Breast epithelium (tissue), 3 donors: ENCODE measurements at regions not wholly inside any gene's neighbourhood (a gene's known extent, or its start where the extent isn't known, plus 50 kb on each side); places are given as distances from the start of the nearest gene placed in this dataset.

ENCODE experiments used
- POLR2A ChIP-seq: fragments of 450-650 bp; IDR thresholded peaks from one replicate; pipeline ENCODE4 v1.6.1; 2016; ENCODE audit warnings: antibody characterized with exemption, mild to moderate bottlenecking, moderate library complexity
- TF ChIP-seq, protein P1 (sequence below), 3 donors: fragments of 450-650 bp; IDR thresholded peaks; one replicate each; pipeline ENCODE4 v1.5.1; 2016 to 2017; ENCODE audit warnings: antibody characterized with exemption in 3 of 3, mild to moderate bottlenecking in 3 of 3, moderate library complexity in 3 of 3

DNA sequence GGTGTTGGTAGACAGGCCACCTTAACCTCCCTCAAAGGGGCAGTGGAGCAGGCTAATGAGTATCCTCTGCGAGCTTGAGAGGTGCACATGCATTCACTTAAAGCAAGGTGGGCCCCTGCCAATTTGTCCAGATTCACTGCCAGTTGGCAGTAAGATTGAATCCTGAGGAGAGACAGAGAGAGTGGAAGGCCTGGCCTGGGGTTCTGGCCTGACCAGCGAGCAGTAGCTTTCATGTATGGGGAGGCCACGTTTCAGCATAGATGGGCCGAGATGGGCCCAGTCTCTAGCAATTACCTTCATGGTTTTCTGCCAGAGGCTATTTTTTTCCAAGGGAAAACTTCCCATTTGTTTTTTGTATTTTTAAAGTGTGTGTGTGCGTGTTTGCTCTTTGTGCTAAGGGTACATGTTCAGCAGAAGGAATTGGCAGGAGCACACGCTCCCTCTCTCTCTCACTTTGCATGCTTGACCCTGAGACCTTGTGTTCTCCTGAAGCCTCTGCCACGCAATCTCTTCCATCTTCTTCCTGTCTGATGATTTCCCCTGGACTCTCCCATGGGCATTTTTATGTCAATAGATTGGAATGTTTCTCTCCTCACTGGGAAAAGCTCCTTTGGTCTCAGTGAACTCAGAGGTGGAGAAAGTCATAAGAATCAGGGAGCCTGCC lies 215.8 kb upstream of the SFRP2 start:
- no peak for TF ChIP-seq POLR2A
- TF ChIP-seq, protein P1, sequence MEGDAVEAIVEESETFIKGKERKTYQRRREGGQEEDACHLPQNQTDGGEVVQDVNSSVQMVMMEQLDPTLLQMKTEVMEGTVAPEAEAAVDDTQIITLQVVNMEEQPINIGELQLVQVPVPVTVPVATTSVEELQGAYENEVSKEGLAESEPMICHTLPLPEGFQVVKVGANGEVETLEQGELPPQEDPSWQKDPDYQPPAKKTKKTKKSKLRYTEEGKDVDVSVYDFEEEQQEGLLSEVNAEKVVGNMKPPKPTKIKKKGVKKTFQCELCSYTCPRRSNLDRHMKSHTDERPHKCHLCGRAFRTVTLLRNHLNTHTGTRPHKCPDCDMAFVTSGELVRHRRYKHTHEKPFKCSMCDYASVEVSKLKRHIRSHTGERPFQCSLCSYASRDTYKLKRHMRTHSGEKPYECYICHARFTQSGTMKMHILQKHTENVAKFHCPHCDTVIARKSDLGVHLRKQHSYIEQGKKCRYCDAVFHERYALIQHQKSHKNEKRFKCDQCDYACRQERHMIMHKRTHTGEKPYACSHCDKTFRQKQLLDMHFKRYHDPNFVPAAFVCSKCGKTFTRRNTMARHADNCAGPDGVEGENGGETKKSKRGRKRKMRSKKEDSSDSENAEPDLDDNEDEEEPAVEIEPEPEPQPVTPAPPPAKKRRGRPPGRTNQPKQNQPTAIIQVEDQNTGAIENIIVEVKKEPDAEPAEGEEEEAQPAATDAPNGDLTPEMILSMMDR (IDR thresholded peaks at IDR 0.05): no peak
